Fibroblast of skin of right quadriceps (primary cell): ENCODE measurements at regions not wholly inside any gene's neighbourhood (a gene's known extent, or its start where the extent isn't known, plus 50 kb on each side); places are given as distances from the start of the nearest gene placed in this dataset.
"Not testable (repeated sequence)": the region's sequence is repeated elsewhere in the genome, so short reads cannot be mapped to it uniquely, and the experiment has no call there.

Source experiments
- DNase-seq: peaks from one replicate; pipeline ENCODE4 v3.0.0-alpha.2; 2013

GRCh38 chr18:60123031-60123430, 223.2 kb downstream of the PMAIP1 start:
- no peak for DNase-seq

- DNase-seq = no peak
Observed at GRCh38 chr18:60122339-60122738, 222.5 kb downstream of the PMAIP1 start.

GRCh38 chr18:60120231-60120750, 220.5 kb downstream of the PMAIP1 start:
- DNase-seq = no peak

GRCh38 chr18:60117321-60117720, 217.5 kb downstream of the PMAIP1 start:
- no peak for DNase-seq

GRCh38 chr18:60113396-60113795, 213.6 kb downstream of the PMAIP1 start:
- peak; percentile 1 for DNase-seq

- no peak for DNase-seq
Observed at GRCh38 chr18:60112369-60112768, 212.6 kb downstream of the PMAIP1 start.

- no peak for DNase-seq
Observed at GRCh38 chr18:60111525-60111924, 211.7 kb downstream of the PMAIP1 start.

GRCh38 chr18:60110836-60111235, 211.0 kb downstream of the PMAIP1 start:
- no peak for DNase-seq

- no peak for DNase-seq
Observed at GRCh38 chr18:60100778-60101177, 201.0 kb downstream of the PMAIP1 start.

GRCh38 chr18:60099709-60100108, 199.9 kb downstream of the PMAIP1 start:
- DNase-seq = no peak

- DNase-seq = no peak
Observed at GRCh38 chr18:60096428-60096827, 196.6 kb downstream of the PMAIP1 start.

- DNase-seq = peak; percentile 33
Observed at GRCh38 chr18:60092073-60092472, 192.3 kb downstream of the PMAIP1 start.

GRCh38 chr18:60090170-60090569, 190.4 kb downstream of the PMAIP1 start:
- no peak for DNase-seq

GRCh38 chr18:60082790-60083189, 183.0 kb downstream of the PMAIP1 start:
- no peak for DNase-seq

GRCh38 chr18:60082282-60082681, 182.5 kb downstream of the PMAIP1 start:
- DNase-seq = no peak

GRCh38 chr18:60075477-60075876, 175.7 kb downstream of the PMAIP1 start:
- no peak for DNase-seq

GRCh38 chr18:60070631-60071030, 170.8 kb downstream of the PMAIP1 start:
- DNase-seq = peak; percentile 55

GRCh38 chr18:60069145-60069544, 169.3 kb downstream of the PMAIP1 start:
- no peak for DNase-seq

- DNase-seq = peak; percentile 45
Observed at GRCh38 chr18:60067426-60068210, 167.8 kb downstream of the PMAIP1 start.

GRCh38 chr18:60066219-60066975, 166.6 kb downstream of the PMAIP1 start:
- DNase-seq = no peak

- DNase-seq = peak; percentile 69
Observed at GRCh38 chr18:60064271-60064670, 164.5 kb downstream of the PMAIP1 start.

GRCh38 chr18:60062831-60063230, 163.0 kb downstream of the PMAIP1 start:
- DNase-seq = not testable (repeated sequence)

GRCh38 chr18:60062396-60062795, 162.6 kb downstream of the PMAIP1 start:
- no peak for DNase-seq

- DNase-seq = peak; percentile 14
Observed at GRCh38 chr18:60060578-60060977, 160.8 kb downstream of the PMAIP1 start.
